Nephron (organoid): ENCODE measurements at regions not wholly inside any gene's neighbourhood (a gene's known extent, or its start where the extent isn't known, plus 50 kb on each side); places are given as distances from the start of the nearest gene placed in this dataset.

Experiments used
- H3K27ac Mint-ChIP-seq, 3 experiments: 2 replicates each; pipeline ENCODE4 v1.8.0; 2020; ENCODE audit warnings: mixed read lengths in 3 of 3, mild to moderate bottlenecking in 2 of 3, moderate library complexity in 1 of 3
- H3K27me3 Mint-ChIP-seq: 2 replicates; pipeline ENCODE4 v1.8.0; 2021; ENCODE audit warnings: low read depth, mild to moderate bottlenecking, moderate library complexity, mixed read lengths
- H3K36me3 Mint-ChIP-seq: 2 replicates; pipeline ENCODE4 v1.8.0; 2020; ENCODE audit warnings: low read depth, mixed read lengths
- H3K4me1 Mint-ChIP-seq: 2 replicates; pipeline ENCODE4 v1.8.0; 2020; ENCODE audit warnings: mixed read lengths
- H3K4me3 Mint-ChIP-seq, 3 experiments: 2 replicates each; pipeline ENCODE4 v1.8.0; 2020; ENCODE audit warnings: mild to moderate bottlenecking in 3 of 3, mixed read lengths in 3 of 3, moderate library complexity in 2 of 3
- H3K9me3 Mint-ChIP-seq: 2 replicates; pipeline ENCODE4 v1.8.0; 2020; ENCODE audit warnings: mixed read lengths
- CTCF ChIP-seq, 3 experiments: fragments of 200-600 bp; sonication (generic); IDR thresholded peaks; one replicate each; pipeline ENCODE4 v1.5.0; 2021; ENCODE audit warnings: antibody characterized with exemption in 3 of 3; ENCODE audit not compliant: unreplicated experiment in 3 of 3

GRCh38 chr12:105986779-105987684 is 151.7 kb downstream of the NUAK1 start:
- Mint-ChIP-seq H3K4me1 (peaks cover 2% of the 10 kb centered on the region), H3K27ac (no peak overlapping the region), H3K27me3 (no peaks in the 10 kb centered on the region), H3K4me3 (no peak overlapping the region), H3K36me3 (no peaks in the 10 kb centered on the region), H3K9me3 (no peaks in the 10 kb centered on the region)
- no peak for TF ChIP-seq CTCF (IDR thresholded peaks at IDR 0.05; ENCODE audit: unreplicated experiment in 3 of 3)

GRCh38 chr12:105987685-105988035 is 151.1 kb downstream of the NUAK1 start:
- Mint-ChIP-seq H3K4me1 (peaks cover 9% of the 10 kb centered on the region), H3K4me3 (no peak overlapping the region), H3K9me3 (no peaks in the 10 kb centered on the region), H3K27ac (no peak overlapping the region), H3K36me3 (no peaks in the 10 kb centered on the region), H3K27me3 (peaks cover under 1% of the 10 kb centered on the region)
- TF ChIP-seq CTCF (IDR thresholded peaks at IDR 0.05; ENCODE audit: unreplicated experiment in 3 of 3): no peak

- H3K27me3 Mint-ChIP-seq: peaks cover 14% of the 10 kb centered on the region
These were observed 145.7 kb downstream of the NUAK1 start for GRCh38 chr12:105992849-105993740.

GRCh38 chr12:105993766-105994555 is 144.8 kb downstream of the NUAK1 start:
- H3K27me3 Mint-ChIP-seq: peaks cover 14% of the 10 kb centered on the region
- no peak overlapping the region for H3K4me3 Mint-ChIP-seq
- no peaks in the 10 kb centered on the region for H3K36me3 Mint-ChIP-seq
- peaks cover 38% of the 10 kb centered on the region for H3K4me1 Mint-ChIP-seq
- H3K27ac Mint-ChIP-seq: peak overlapping the region in 2 of 3 experiments; percentile 44 to 70
- no peak for TF ChIP-seq CTCF (IDR thresholded peaks at IDR 0.05; ENCODE audit: unreplicated experiment in 3 of 3)
- peaks cover 2% of the 10 kb centered on the region for H3K9me3 Mint-ChIP-seq

More at GRCh38 chr12:105992849-105993740, 145.7 kb downstream of the NUAK1 start:
- H3K27ac Mint-ChIP-seq: peak overlapping the region; percentile 8 to 71 (median 49)
- peaks cover 2% of the 10 kb centered on the region for H3K9me3 Mint-ChIP-seq
- TF ChIP-seq CTCF (IDR thresholded peaks at IDR 0.05; ENCODE audit: unreplicated experiment in 3 of 3): no peak
- no peaks in the 10 kb centered on the region for H3K36me3 Mint-ChIP-seq
- H3K4me3 Mint-ChIP-seq: no peak overlapping the region
- peaks cover 38% of the 10 kb centered on the region for H3K4me1 Mint-ChIP-seq

GRCh38 chr12:105995961-105996431 is 142.8 kb downstream of the NUAK1 start:
- peak overlapping the region in 1 of 3 experiments; percentile 43 for H3K27ac Mint-ChIP-seq
- peaks cover 38% of the 10 kb centered on the region for H3K4me1 Mint-ChIP-seq
- peak overlapping the region in 1 of 3 experiments; percentile 18 for H3K4me3 Mint-ChIP-seq
- no peaks in the 10 kb centered on the region for H3K36me3 Mint-ChIP-seq
- no peak for TF ChIP-seq CTCF (IDR thresholded peaks at IDR 0.05; ENCODE audit: unreplicated experiment in 3 of 3)
- peaks cover 2% of the 10 kb centered on the region for H3K9me3 Mint-ChIP-seq
- H3K27me3 Mint-ChIP-seq: peaks cover 18% of the 10 kb centered on the region
